Activated CD4-positive, CD25-positive, alpha-beta regulatory T cell treated with anti-CD3 and anti-CD28 coated beads, Interleukin-2, amount 50 U/mL, for 24 hours (primary cell): ENCODE measurements at regions not wholly inside any gene's neighbourhood (a gene's known extent, or its start where the extent isn't known, plus 50 kb on each side); places are given as distances from the start of the nearest gene placed in this dataset.
"Not testable (repeated sequence)": the region's sequence is repeated elsewhere in the genome, so short reads cannot be mapped to it uniquely, and the experiment has no call there.

Experiments used
- ATAC-seq, 2 donors: fragments of 150-1000 bp; cut with Tn5 transposase; one replicate each; pipeline ENCODE4 v1.10.0; 2021; ENCODE audit warnings: mild to moderate bottlenecking in 1 of 2, moderate library complexity in 1 of 2

DNA sequence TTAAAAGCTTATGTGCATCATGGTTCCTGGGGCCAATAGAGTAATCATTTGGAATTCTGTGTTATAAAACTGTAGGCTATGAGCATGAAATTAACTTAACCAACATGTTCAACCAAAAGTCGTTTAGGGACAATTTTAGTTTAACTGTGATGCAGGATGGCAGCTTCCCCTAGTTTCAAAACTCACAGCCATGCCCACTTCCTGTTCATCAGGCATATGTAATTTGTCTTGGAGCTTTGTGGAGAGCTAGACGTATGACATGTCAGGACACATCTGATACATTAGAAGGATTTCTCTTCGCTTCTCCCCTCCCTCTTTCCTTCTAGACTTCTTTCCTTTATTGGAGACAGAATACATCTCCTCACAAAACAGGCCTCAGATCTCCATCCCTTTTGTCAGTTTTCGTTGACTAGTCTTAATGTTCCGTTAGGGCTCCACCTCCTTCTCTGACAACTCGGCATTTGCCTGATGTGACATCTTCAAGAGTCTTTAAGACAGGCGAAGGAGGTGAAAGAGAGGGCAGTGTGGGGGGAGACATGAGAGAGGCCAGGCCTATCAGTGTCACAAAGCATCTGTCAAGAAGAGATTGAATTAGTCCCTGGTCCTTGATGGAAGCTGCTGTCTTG, 176.0 kb downstream of the MSX2 start:
- ATAC-seq = no peak

DNA sequence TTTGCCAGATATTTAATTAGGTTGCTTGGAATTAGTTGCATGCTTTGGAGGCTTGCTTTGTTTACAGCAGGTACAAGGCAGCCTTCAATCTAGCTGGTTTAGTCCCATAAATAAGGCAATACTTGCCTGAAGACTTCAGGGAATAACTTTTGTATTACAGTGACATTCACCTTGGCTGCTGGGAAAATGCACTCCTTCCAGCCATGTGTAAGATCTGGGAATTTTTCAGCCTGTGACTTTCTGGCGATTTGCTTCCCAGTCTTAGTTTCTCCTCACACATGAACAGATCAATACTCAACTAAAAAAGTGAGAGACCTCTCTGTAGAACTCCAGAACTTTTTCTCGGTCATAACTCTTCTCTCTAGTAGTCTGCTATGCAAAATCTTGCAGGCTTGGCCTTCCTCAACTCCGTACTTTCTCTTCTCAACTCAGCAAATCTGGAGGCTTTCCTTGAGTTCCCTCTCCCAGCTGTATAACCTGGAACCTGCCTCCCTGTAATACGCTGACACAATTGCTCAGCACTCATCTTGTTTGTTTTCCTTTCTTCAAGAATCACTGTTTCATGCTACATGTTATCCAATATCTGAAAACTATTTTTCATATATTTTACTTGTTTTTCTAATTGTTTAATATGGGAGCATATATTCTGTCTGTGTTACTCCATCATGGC, 173.0 kb downstream of the MSX2 start:
- ATAC-seq = no peak

GRCh38 chr5:174895360-174895759, 171.0 kb downstream of the MSX2 start:
- ATAC-seq = no peak

DNA sequence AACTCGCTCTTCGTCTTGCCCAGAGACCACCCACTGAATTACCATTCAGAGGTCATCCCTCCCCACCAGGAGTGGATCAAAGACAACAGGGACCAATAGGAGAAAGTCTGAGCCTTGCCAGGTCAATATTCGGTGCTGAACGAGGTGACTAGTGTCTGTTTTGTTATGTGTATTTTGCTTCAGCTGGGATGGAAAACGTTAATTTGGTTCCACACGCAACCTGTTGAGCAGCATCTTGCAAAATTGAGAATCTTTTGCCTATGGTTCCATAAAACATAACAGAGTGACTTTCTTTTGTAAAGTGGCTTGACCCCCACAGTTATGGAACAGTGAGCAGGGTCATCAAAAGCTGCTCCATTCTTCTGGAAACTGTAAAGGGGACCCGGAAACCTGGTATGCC, 168.4 kb downstream of the MSX2 start:
- no peak for ATAC-seq

- not testable (repeated sequence) for ATAC-seq
These were observed 156.2 kb downstream of the MSX2 start for GRCh38 chr5:174880412-174881200.

DNA sequence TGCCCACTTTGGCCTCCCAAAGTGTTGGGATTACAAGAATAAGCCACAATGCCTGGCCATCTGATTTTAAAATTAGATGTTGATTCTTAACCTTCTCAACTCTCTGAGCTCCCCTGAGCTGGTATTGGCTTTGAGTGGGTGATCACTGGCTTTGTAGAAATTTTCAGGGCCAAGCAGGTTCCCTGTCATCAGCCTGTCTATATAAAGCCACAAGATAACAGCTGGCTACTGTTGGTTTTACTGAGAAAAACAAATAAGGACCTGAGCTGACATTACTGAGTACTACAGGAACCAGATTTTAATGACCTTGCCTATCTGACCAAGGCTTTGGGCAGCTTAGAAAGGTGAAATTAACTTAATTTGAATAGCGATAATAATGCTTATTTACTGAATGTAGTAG, 153.6 kb downstream of the MSX2 start:
- ATAC-seq = no peak

DNA sequence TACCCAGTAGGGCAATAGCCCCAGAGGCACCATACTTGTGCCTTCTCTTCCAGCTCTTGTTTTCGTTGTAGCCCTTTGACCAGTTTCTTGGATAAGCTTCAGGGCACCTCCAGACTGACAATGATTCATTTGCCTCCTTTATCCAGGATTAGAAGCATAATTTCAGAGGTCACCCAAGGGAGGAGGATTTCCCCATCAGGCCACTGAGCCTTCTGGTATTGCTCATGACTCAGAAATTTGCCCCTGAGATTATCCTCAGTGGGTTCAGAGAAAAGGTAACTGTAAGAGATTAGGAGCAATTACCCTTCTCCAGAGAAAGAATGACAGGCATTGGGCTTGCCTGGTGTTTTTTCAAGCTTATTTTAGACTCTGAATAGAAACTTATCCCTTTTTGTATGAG, 147.9 kb downstream of the MSX2 start:
- no peak for ATAC-seq

- ATAC-seq = no peak
These were observed 127.8 kb downstream of the MSX2 start for GRCh38 chr5:174852143-174852542.

GRCh38 chr5:174850565-174851169, 126.3 kb downstream of the MSX2 start:
- no peak for ATAC-seq

DNA sequence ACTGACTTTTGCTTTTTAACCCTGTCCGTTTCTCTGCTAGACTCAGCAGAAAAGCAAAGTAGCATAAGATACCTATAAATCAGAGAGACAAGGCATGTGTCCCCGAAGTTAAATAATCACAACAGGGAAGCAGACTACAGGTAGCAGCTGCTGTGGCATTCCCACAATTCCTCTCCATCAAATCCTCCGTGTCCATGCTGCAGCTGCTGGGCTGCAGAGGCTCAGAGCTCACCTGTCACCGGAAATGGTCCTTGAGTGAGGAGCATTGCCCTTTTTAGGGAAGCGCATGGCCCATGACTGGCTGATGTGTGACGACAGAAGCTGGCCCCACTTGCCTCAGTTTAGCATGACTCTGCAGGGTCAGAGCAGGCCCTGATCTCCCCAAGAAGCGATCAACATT, 125.0 kb downstream of the MSX2 start:
- no peak for ATAC-seq

GRCh38 chr5:174844971-174845370, 120.6 kb downstream of the MSX2 start:
- ATAC-seq = peak in 1 of 2 donors; percentile 13

GRCh38 chr5:174843263-174844250, 119.2 kb downstream of the MSX2 start:
- no peak for ATAC-seq

DNA sequence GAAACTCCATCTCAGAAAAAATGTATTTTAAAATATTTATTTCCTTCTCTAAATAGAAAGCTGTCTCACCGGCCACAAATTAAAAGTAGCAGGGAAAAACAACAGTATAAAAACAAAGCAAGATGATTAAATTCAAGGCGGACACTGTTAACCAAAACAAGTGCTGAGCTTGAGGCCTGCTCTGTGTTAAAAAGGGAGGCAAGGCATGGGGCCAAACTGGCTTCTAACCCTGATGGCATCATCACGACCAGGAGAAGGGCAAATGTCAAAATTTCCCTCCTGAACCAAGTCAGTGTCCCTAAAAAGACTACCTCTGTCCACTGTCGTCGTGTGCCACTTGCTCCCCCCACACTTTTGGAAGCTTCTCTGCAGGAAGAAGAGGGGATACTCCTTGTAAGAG, 116.1 kb downstream of the MSX2 start:
- ATAC-seq = no peak

GRCh38 chr5:174839196-174839595, 114.8 kb downstream of the MSX2 start:
- no peak for ATAC-seq

GRCh38 chr5:174837919-174838902, 113.8 kb downstream of the MSX2 start:
- no peak for ATAC-seq

DNA sequence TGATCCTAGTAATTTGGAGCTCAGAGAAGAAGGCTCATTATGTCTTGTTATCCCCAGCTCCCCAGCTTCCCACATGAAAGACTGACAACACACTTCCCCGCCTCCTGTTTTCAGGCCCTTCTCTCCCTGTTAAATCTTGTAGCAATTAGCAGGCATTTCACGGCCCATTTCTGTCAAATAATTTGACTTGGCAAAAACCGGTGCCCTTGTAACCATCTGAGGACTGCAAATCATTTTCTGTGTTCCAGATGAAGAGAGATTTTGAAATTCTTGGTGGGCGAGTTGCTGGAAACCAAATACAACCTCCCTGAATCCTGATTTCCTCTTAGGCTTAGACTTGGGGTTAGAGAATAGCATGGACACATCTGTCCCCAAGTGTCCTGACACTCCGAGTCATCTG, 109.7 kb downstream of the MSX2 start:
- ATAC-seq = no peak

DNA sequence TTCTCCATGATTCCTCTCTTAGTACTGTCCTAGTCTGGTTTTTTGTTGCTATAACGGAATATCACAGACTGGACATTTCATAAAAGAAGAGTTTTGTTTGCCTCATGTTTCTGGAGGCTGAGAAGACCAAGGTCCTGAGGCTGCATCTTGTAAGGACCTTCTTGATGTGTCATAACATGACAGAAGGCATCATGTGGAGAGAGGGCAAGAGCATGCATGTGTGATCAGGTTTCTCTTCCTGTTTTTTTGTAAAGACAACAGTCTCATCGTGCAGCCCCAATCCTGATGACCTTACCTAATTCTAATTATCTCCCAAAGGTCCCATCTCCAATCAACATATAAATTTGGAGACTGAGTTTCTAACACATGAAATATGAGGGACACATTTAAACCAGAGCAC, 108.4 kb downstream of the MSX2 start:
- no peak for ATAC-seq

DNA sequence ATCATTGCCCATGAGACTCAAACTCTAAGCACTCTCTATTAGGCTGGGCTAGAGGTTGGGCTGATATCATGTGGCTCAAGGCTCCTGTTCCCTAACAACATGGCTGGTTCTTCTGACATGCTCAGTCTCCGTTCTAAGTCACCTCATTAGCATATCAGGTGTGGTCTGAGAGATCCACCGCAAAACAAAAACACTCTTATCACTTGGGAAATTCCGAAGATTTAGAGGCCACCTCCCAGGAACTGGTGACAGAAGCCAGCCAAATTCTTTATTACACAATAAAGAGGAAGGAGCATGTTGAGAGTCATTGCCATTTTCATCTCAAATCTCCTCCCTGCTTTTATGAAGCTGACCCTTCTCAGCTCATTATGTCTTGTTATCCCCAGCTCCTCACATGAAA, 107.6 kb downstream of the MSX2 start:
- no peak for ATAC-seq

DNA sequence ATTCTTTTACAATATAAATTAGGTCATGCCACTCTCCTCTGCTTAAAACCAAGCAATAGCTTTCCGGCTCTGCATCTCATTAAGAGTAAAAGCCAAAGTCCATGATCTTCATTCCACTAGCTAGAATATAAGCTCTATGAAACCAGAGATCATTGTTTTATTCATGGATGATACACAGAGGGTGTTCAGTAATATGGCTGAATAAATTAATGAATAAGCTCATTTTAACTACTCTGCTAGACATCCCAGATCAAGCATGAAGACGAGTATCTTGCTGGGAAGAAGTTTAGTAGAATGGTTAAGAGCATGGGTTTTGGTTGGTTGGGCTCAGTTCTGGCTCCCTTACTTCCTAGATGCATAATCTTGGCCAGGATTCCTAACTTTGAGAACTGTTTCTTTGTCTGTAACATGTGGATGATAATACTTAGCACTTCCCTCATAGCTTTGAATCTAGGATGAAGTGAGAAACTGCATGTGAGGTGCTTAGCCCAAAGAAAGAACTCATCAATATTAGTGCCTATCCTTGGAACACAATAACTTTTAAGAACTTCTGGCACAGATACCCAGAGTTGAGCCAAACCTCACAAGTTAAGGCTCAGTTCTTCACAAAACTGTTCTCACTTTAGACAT, 106.8 kb downstream of the MSX2 start:
- ATAC-seq = no peak

DNA sequence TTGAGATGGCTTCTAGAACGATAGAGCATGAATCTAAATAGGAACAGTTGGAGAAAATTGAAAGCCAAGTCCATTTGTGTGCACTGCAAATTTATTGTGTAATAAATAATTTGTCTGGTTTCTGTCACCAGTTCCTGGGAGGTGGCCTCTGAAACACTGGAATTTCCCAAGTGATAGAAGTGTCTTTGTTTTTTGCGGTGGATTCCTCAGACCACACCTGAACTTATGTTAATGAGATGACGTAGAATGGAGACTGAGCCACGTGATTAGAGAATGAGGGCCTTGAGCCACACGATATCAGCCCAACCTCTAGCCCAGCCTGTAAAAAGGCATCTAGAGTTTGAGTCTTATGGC, 105.1 kb downstream of the MSX2 start:
- ATAC-seq = no peak
